Nephron (organoid): ENCODE measurements at regions not wholly inside any gene's neighbourhood (a gene's known extent, or its start where the extent isn't known, plus 50 kb on each side); places are given as distances from the start of the nearest gene placed in this dataset.
"Not testable (repeated sequence)": the region's sequence is repeated elsewhere in the genome, so short reads cannot be mapped to it uniquely, and the experiment has no call there.

Source experiments
- H3K27ac Mint-ChIP-seq, 3 experiments: 2 replicates each; pipeline ENCODE4 v1.8.0; 2020; ENCODE audit warnings: mixed read lengths in 3 of 3, mild to moderate bottlenecking in 2 of 3, moderate library complexity in 1 of 3
- H3K27me3 Mint-ChIP-seq: 2 replicates; pipeline ENCODE4 v1.8.0; 2021; ENCODE audit warnings: low read depth, mild to moderate bottlenecking, moderate library complexity, mixed read lengths
- H3K36me3 Mint-ChIP-seq: 2 replicates; pipeline ENCODE4 v1.8.0; 2020; ENCODE audit warnings: low read depth, mixed read lengths
- H3K4me1 Mint-ChIP-seq: 2 replicates; pipeline ENCODE4 v1.8.0; 2020; ENCODE audit warnings: mixed read lengths
- H3K4me3 Mint-ChIP-seq, 3 experiments: 2 replicates each; pipeline ENCODE4 v1.8.0; 2020; ENCODE audit warnings: mild to moderate bottlenecking in 3 of 3, mixed read lengths in 3 of 3, moderate library complexity in 2 of 3
- H3K9me3 Mint-ChIP-seq: 2 replicates; pipeline ENCODE4 v1.8.0; 2020; ENCODE audit warnings: mixed read lengths
- CTCF ChIP-seq, 3 experiments: fragments of 200-600 bp; sonication (generic); IDR thresholded peaks; one replicate each; pipeline ENCODE4 v1.5.0; 2021; ENCODE audit warnings: antibody characterized with exemption in 3 of 3; ENCODE audit not compliant: unreplicated experiment in 3 of 3

DNA sequence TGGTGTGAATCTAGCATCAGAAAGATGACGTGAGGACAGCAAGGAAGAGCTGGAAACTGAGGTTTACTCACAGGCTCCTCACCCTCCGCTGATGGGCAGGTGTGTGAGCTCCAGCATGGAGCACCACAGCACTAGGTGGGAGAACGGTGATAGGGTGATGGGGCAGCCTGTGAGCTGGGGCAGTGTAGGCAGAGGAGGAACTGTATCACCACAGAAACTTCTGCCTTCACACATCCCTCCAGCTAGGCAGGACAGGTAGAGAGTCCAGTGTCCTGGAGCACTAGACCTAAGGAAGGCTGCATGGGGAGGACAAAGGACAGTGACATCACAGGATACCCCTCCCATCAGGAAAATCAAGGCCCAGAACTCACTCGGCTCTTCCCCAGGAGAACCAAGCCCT lies 241.8 kb upstream of the PRSS58 start:
- no peak overlapping the region for H3K27ac Mint-ChIP-seq
- no peak overlapping the region for H3K4me3 Mint-ChIP-seq
- H3K27me3 Mint-ChIP-seq = peaks cover 37% of the 10 kb centered on the region
- no peaks in the 10 kb centered on the region for H3K4me1 Mint-ChIP-seq
- H3K9me3 Mint-ChIP-seq = no peaks in the 10 kb centered on the region
- no peak for TF ChIP-seq CTCF (IDR thresholded peaks at IDR 0.05; ENCODE audit: unreplicated experiment in 3 of 3)
- no peaks in the 10 kb centered on the region for H3K36me3 Mint-ChIP-seq

- Mint-ChIP-seq H3K9me3 (no peaks in the 10 kb centered on the region), H3K27ac (no peak overlapping the region), H3K4me3 (no peak overlapping the region)
Observed at GRCh38 chr7:142498364-142498763, 240.5 kb upstream of the PRSS58 start.

DNA sequence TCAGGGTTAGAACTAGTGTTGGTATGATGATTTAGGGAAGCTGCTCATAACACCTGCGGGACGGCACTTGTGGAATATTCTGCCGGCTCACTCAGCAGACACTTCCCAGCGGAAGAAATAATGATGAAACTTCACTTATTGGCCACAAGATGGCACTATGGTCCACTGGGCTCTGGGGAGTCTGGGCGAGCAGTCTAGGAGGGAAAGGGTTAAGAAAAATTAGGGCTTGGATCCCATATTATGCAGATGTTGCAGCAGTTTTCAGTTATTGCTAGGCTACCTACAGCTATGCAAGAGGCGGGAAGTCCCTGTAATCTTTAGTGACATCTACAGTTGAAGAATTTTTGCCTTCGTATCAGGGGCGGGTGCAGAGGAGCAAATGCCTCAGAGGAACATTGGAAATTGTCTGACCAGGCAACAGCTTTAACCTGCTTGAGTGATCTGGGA lies 238.7 kb upstream of the PRSS58 start:
- H3K27me3 Mint-ChIP-seq = peaks cover 32% of the 10 kb centered on the region
- H3K9me3 Mint-ChIP-seq = no peaks in the 10 kb centered on the region
- H3K4me1 Mint-ChIP-seq = no peaks in the 10 kb centered on the region
- H3K27ac Mint-ChIP-seq = no peak overlapping the region
- TF ChIP-seq CTCF (IDR thresholded peaks at IDR 0.05; ENCODE audit: unreplicated experiment in 3 of 3) = peak; percentile 60 to 78 (median 63)
- H3K4me3 Mint-ChIP-seq = no peak overlapping the region
- no peaks in the 10 kb centered on the region for H3K36me3 Mint-ChIP-seq

More at GRCh38 chr7:142498364-142498763, 240.5 kb upstream of the PRSS58 start:
- no peaks in the 10 kb centered on the region for H3K36me3 Mint-ChIP-seq
- TF ChIP-seq CTCF (IDR thresholded peaks at IDR 0.05; ENCODE audit: unreplicated experiment in 3 of 3) = no peak
- peaks cover 37% of the 10 kb centered on the region for H3K27me3 Mint-ChIP-seq
- H3K4me1 Mint-ChIP-seq = no peaks in the 10 kb centered on the region

GRCh38 chr7:142495879-142496278 lies 238.0 kb upstream of the PRSS58 start:
- H3K4me1 Mint-ChIP-seq, H3K27ac Mint-ChIP-seq, H3K4me3 Mint-ChIP-seq, H3K36me3 Mint-ChIP-seq, H3K9me3 Mint-ChIP-seq: not testable (repeated sequence)
- H3K27me3 Mint-ChIP-seq = peaks cover 32% of the 10 kb centered on the region

DNA sequence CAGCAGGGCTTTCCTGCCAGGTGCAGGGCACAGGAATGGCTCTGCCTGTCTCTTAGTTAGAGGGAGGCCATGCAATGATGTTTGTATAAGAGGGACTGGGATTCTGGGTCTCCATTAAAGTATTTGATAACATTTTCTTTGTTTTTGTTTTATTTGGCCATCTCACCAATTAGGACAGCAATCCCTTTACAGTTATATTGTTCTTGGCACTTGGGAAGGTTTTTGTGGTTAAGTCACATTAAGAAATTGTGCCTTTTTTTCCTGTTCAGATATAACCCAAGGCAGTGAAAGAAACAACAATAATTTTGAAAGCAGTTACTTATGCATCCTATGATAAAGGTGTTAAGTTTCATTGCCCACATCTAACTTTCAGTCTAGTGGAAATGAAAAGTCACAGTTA lies 237.4 kb upstream of the PRSS58 start:
- H3K27ac Mint-ChIP-seq, H3K4me1 Mint-ChIP-seq, H3K9me3 Mint-ChIP-seq, H3K36me3 Mint-ChIP-seq, H3K4me3 Mint-ChIP-seq: not testable (repeated sequence)
- peaks cover 31% of the 10 kb centered on the region for H3K27me3 Mint-ChIP-seq

DNA sequence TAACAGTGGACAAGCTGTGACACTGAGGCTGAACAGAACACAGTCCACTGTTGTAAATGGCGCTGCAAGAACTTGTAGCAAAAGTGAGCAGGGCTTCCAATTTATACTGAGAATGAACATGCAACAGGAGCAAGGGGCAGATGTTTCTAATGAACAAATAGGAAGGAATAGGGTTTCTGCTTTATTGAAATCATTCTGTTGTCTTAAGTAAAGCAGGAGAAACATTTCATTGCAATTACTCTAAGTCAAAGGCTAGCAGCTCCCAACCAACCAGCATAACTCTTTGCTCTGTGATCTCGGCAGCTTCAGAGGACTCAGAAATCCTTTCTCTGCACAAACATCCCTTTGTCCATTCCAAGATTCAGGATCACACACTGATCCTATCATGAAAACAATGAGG lies 236.2 kb upstream of the PRSS58 start:
- Mint-ChIP-seq H3K4me1 (no peaks in the 10 kb centered on the region), H3K27ac (no peak overlapping the region), H3K36me3 (no peaks in the 10 kb centered on the region), H3K4me3 (no peak overlapping the region), H3K9me3 (no peaks in the 10 kb centered on the region), H3K27me3 (peaks cover 29% of the 10 kb centered on the region)
- TF ChIP-seq CTCF (IDR thresholded peaks at IDR 0.05; ENCODE audit: unreplicated experiment in 3 of 3) = no peak

DNA sequence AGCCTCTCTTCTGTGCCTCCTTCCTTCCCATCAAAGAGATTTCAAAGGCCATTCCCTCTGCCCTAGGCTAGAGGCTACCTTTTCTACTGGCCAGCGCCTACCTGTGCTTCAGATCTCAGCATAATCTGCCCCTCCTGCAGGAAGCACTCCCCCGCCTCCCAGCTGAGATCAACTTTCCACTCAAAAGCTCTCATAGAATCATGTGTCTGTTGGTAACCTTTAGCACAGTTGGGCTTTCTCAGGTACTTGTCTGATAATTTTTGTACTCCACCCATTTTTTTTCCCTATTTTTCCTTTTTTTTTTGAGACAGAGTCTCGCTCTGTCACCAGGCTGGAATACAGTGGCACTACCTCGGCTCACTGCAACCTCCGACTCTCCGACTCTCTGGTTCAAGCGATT lies 231.0 kb upstream of the PRSS58 start:
- H3K36me3 Mint-ChIP-seq = no peaks in the 10 kb centered on the region
- H3K9me3 Mint-ChIP-seq = no peaks in the 10 kb centered on the region
- no peak overlapping the region for H3K4me3 Mint-ChIP-seq
- H3K27ac Mint-ChIP-seq = no peak overlapping the region
- TF ChIP-seq CTCF (IDR thresholded peaks at IDR 0.05; ENCODE audit: unreplicated experiment in 3 of 3) = no peak
- peaks cover 11% of the 10 kb centered on the region for H3K27me3 Mint-ChIP-seq
- peaks cover 4% of the 10 kb centered on the region for H3K4me1 Mint-ChIP-seq
